Activated T-helper 17 cell treated with anti-CD3 and anti-CD28 coated beads, Interleukin-2, amount 50 U/mL, for 72 hours (primary cell): ENCODE measurements at regions not wholly inside any gene's neighbourhood (a gene's known extent, or its start where the extent isn't known, plus 50 kb on each side); places are given as distances from the start of the nearest gene placed in this dataset.
"Not testable (repeated sequence)": the region's sequence is repeated elsewhere in the genome, so short reads cannot be mapped to it uniquely, and the experiment has no call there.

Source experiments
- ATAC-seq: fragments of 150-1000 bp; cut with Tn5 transposase; replicated peaks from 2 replicates; pipeline ENCODE4 v1.10.0; 2021; ENCODE audit warnings: mild to moderate bottlenecking, moderate library complexity
- H3K27ac Mint-ChIP-seq: one replicate; pipeline ENCODE4 v1.8.0; 2022; ENCODE audit warnings: mixed read lengths
- H3K27me3 Mint-ChIP-seq: one replicate; pipeline ENCODE4 v1.8.0; 2022; ENCODE audit warnings: mixed read lengths
- H3K36me3 Mint-ChIP-seq: one replicate; pipeline ENCODE4 v1.8.0; 2022; ENCODE audit warnings: low read depth, mild to moderate bottlenecking, mixed read lengths
- H3K4me1 Mint-ChIP-seq: one replicate; pipeline ENCODE4 v1.8.0; 2022; ENCODE audit warnings: mixed read lengths
- H3K4me3 Mint-ChIP-seq: one replicate; pipeline ENCODE4 v1.8.0; 2022; ENCODE audit warnings: mild to moderate bottlenecking, mixed read lengths
- H3K9me3 Mint-ChIP-seq: one replicate; pipeline ENCODE4 v1.8.0; 2022; ENCODE audit warnings: mixed read lengths

DNA sequence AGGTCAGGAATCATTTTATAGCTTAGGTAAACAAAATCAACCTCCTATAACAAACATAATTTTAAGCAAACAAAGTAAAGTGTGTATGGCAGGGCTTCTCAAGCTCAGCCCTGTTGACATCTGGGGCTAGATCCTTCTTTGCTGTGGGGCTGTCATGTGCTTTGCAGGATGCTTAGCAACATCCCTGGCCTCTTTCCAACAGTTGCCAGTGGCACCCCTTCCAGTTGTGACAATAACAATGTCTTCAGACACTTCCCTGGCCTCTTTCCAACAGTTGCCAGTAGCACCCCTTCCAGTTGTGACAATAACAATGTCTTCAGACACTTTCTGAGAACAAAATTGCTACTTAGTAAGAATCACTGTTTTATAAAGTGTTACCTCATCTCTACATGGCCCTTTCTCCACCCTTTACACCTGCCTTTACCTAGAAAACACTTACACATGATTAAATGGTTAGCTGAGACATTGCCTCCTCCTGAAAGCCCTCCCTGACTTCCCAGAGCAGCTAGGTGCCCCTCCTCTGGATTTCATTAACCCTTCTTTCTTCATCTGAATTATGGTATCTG is 194.0 kb upstream of the LMCD1 start:
- no peaks in the 10 kb centered on the region for H3K36me3 Mint-ChIP-seq
- no peak overlapping the region for H3K27ac Mint-ChIP-seq
- no peaks in the 10 kb centered on the region for H3K4me1 Mint-ChIP-seq
- peaks cover 4% of the 10 kb centered on the region for H3K9me3 Mint-ChIP-seq
- no peak for ATAC-seq
- H3K4me3 Mint-ChIP-seq = no peak overlapping the region
- H3K27me3 Mint-ChIP-seq = peaks cover 4% of the 10 kb centered on the region

DNA sequence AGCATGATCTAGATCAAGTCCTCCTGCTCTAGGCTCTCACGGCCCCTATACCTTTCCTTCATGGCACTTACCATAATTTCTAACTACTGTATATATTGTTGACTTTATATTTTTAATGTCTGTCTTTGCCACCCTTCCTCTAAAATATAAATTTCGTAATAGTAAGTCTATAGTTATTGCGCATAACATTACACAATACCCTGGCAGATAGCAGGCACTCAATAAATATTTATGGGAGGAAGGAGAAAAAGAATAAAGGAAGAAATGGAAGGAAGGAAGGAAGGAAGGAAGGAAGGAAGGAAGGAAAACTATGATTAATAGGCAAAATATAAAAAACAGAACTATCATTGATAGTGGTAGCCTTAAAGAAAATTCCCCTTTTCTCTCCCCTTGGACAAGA is 190.3 kb upstream of the LMCD1 start:
- H3K36me3 Mint-ChIP-seq = no peaks in the 10 kb centered on the region
- peaks cover 4% of the 10 kb centered on the region for H3K27me3 Mint-ChIP-seq
- H3K27ac Mint-ChIP-seq = no peak overlapping the region
- H3K9me3 Mint-ChIP-seq = peaks cover 4% of the 10 kb centered on the region
- H3K4me1 Mint-ChIP-seq = no peaks in the 10 kb centered on the region
- ATAC-seq = no peak
- no peak overlapping the region for H3K4me3 Mint-ChIP-seq

DNA sequence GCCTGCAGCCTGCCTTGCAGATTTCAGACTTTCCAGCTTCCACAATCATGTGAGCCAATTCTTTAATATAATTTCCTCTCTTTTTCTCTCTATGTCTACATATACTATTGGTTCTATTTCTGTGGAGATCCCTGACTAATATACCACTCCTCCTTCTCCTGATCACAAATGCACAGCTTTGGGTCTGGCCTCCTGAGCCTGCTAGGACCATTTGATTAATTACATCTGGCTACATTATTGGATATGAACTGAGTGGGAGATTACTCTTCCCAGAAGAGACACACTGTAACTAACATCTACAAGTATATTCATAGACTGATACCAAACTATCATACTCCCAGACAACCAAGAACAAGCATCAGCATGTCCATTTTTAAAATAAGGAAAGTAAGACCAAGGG is 188.9 kb upstream of the LMCD1 start:
- Mint-ChIP-seq H3K36me3 (no peaks in the 10 kb centered on the region), H3K4me1 (no peaks in the 10 kb centered on the region), H3K4me3 (no peak overlapping the region), H3K27me3 (peaks cover 4% of the 10 kb centered on the region), H3K27ac (no peak overlapping the region), H3K9me3 (peaks cover 4% of the 10 kb centered on the region)
- ATAC-seq = no peak

DNA sequence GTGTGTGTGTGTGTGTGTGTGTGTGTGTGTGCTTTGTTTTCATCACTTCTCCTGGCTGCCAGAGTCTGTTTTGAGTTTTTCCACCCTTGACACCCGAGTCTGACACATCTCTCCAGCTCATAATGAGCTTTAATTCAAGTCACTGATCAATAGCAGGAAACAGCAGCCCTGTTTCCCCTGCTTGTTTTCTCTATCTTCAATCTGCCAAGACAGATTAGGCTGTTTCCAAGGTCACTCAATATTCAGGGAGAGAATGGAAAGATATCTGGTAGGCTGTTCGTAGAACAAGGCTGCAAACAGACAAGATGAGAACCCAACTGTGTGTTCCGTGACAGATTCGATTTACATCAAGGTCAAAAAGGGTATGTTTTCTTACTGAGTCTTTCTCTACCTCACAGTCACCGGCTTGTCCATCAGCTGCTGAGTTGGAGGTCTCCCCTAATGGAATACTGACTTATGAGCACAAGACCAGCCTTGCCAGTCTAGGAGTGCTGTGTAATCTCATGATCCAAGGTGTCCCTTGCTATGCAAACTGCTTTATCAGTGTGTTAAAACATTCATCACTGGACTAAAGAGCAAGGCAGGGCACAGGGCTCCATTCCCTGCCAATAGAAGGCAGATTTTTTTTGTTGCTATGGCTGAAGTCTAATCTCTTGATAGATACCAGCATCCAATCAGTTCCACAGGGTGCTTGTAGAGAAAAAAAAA is 187.9 kb upstream of the LMCD1 start:
- Mint-ChIP-seq H3K9me3 (no peaks in the 10 kb centered on the region), H3K27ac (no peak overlapping the region), H3K4me1 (no peaks in the 10 kb centered on the region), H3K4me3 (no peak overlapping the region), H3K27me3 (peaks cover 4% of the 10 kb centered on the region), H3K36me3 (no peaks in the 10 kb centered on the region)
- ATAC-seq = no peak

DNA sequence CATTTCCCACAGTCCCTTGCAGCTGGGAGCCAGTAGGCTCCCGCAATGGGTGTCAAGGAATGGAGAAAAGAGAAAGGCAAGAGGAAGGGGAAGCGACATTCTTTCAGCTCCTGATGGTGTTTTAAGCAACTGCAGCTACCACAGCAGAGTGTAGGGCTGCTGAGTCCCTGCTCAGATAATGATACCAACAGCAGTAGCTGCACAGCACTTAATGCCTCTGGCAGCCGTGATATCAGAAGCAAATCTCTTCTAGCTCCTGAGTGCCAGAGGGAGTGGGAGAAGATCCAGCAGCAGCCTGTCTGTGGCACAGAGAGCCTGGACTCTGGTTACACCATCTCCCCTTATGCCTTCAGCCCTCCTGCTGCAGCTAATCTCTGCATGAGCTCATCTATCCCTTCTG is 186.1 kb upstream of the LMCD1 start:
- not testable (repeated sequence) for H3K9me3 Mint-ChIP-seq, H3K4me1 Mint-ChIP-seq, H3K27me3 Mint-ChIP-seq, ATAC-seq, H3K4me3 Mint-ChIP-seq, H3K36me3 Mint-ChIP-seq, H3K27ac Mint-ChIP-seq

DNA sequence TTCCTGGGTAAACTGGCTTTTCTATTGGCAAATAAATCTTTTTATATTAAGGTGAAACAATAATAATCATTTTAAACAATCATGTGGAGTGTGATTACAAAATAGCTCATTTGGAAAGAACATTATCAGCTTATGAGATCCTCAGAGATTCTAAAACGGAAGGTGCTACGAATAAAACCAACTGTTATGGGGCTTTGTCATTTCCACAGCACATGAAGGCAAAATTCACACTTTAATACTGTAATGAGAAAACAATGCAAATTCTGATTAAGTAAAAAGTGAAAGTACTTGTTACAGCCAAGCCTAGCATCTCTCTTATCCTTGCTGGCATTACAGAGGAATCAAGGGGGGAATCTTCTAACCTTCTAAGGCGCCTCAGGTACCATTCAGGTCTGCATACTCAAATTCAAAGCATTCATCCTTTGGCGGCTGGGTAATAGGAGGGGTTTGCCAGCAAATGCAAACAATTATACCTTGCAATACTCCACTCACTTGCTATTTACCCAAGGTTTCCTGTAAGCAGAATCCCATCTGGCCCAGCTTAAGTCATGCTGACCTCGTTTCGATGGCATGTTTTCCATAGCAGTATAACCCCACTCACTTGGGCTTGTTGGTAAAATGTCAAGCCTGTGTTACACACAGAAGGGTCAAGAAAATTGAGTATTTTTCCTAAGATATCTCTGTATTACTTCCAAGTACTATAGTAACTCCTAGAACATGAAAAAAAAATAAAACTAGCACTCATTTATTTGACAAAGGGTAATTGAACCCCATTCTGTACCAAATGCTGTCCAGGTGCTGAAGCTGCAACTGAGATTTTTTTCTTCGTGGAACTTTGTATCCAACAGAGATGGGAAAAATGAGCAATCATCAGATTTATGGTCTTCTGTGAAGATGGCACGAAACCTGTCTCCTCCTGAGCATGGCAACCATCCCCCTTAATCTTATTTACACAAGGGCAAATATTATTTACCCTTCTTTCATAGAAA is 183.7 kb upstream of the LMCD1 start:
- H3K4me1 Mint-ChIP-seq = no peaks in the 10 kb centered on the region
- no peak overlapping the region for H3K4me3 Mint-ChIP-seq
- no peaks in the 10 kb centered on the region for H3K9me3 Mint-ChIP-seq
- H3K27me3 Mint-ChIP-seq = peaks cover 5% of the 10 kb centered on the region
- no peak for ATAC-seq
- H3K27ac Mint-ChIP-seq = no peak overlapping the region
- H3K36me3 Mint-ChIP-seq = no peaks in the 10 kb centered on the region

DNA sequence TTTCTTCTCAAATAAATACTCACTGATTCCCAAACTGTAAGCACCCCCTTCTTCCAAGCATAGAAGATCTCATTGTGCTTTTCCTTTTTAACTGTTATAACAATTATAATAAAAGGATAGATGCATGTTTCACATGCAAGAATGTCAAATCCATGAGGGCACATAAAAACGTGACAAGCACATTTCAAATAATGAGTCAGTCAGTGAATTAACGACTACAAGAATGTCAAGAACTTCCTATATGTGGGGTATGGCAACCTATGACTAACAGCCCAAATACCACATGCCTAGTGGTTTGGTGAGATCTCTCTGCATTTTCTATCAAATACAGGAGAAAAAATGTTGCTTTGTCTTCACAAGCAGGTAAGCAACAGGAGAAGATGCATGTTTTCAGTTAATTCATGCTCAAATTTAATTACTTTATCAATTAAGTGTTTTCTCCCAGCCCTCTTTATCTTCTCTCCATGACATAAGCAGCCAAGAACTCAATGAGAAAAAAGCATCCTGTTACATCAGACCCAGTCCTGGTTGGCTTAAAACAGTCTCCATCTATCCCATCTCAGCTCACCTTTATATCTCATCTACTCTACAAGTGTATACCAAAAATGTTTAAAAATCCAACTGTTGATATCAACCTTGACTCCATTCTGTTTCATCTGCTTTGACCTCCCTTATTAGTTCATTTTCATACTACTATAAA is 181.5 kb upstream of the LMCD1 start:
- Mint-ChIP-seq H3K27ac (no peak overlapping the region), H3K36me3 (no peaks in the 10 kb centered on the region), H3K4me1 (no peaks in the 10 kb centered on the region), H3K4me3 (no peak overlapping the region), H3K27me3 (peaks cover 5% of the 10 kb centered on the region), H3K9me3 (no peaks in the 10 kb centered on the region)
- peak; percentile 84 for ATAC-seq

DNA sequence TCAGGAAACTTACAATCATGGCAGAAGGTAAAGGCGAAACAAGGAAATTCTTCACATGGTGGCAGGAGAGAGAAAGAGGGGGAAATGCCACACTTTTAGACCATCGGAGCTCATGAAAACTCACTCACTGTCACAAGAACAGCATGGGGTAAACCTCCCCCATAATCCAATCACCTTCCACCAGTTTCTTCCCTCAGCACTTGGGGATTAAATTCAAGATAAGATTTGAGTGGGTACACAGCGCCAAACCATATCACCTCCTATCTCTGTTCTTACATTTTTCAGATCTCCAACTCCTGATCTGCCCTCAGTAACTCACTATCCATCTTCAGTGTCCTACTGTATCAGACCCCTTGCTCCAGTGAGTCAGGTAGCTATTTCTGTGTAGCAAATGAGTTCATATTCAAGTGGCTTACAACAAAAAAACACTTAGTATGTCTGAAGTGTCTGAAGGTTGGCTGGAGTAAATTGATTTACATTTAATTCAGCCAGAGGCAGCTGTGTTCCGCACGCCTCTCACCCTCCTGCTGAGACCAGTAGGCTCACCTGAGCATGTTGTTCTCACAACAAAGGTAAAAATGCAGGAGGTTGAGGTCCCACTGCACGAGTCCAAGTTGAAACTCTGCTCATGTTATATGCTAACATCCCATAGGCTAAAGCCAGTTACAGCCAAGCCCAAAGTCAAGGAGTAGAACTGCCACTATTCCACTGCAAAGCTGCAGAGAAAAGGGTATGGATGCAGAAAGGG is 180.7 kb upstream of the LMCD1 start:
- H3K4me1 Mint-ChIP-seq = no peaks in the 10 kb centered on the region
- peaks cover 5% of the 10 kb centered on the region for H3K27me3 Mint-ChIP-seq
- no peaks in the 10 kb centered on the region for H3K36me3 Mint-ChIP-seq
- H3K27ac Mint-ChIP-seq = no peak overlapping the region
- no peaks in the 10 kb centered on the region for H3K9me3 Mint-ChIP-seq
- H3K4me3 Mint-ChIP-seq = no peak overlapping the region
- no peak for ATAC-seq

DNA sequence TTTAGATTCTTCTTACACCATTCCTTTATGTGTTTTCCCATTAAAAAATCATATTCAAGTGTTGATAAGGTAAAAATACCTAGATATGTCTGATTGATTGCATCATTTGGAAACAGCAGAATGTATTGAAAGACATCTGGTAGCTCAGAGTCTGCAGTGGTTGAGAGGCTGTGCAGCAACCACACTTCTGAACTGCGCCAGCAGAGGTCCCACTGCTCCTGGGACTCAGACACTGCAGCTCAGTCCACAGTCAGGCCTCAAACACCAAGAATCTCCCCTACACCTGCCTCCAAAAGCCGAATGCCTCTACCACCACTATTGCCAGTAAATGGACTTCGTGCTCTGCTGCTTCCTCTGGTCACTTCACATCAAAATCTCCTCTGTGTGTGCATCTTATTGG is 176.9 kb upstream of the LMCD1 start:
- Mint-ChIP-seq H3K9me3 (no peaks in the 10 kb centered on the region), H3K27me3 (peaks cover 5% of the 10 kb centered on the region), H3K4me3 (no peak overlapping the region), H3K4me1 (peaks cover 13% of the 10 kb centered on the region), H3K27ac (no peak overlapping the region), H3K36me3 (no peaks in the 10 kb centered on the region)
- ATAC-seq = peak; percentile 80

DNA sequence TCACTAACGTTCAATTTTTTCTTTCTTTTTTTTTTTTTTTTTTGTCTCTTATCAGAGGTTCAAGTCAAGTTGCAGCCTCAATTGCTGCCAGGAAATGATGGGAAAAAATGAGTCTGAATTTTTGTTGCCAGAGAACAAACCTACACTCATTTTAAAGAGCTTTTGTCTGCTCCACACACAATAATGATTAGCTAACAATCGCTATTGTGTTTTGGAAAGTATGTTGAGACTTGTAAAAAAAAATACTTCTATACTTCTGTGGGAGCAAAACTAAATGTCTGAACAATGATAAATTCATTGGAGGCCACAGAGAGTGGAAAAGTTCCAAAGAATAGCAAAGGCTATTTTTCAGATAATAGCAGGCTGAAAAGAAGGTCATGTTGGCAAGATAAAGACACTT is 176.3 kb upstream of the LMCD1 start:
- H3K36me3 Mint-ChIP-seq = no peaks in the 10 kb centered on the region
- H3K9me3 Mint-ChIP-seq = no peaks in the 10 kb centered on the region
- no peak overlapping the region for H3K27ac Mint-ChIP-seq
- H3K4me1 Mint-ChIP-seq = peaks cover 15% of the 10 kb centered on the region
- no peak overlapping the region for H3K4me3 Mint-ChIP-seq
- H3K27me3 Mint-ChIP-seq = peaks cover 5% of the 10 kb centered on the region
- no peak for ATAC-seq

DNA sequence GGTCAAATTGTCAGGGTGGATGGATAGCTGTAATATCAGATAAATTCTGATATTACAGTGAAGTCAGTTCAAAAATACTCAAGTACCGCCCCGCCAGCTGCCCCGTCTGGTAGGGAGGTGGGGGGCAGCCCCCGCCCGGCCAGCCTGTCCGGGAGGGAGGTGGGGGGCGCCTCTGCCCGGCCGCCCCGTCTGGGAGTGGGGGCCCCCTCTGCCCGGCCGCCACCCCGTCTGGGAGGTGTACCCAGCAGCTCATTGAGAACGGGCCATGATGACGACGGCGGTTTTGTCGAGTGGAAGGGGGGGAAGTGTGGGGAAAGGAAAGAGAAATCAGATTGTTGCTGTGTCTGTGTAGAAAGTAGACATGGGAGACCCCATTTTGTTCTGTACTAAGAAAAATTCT is 175.8 kb upstream of the LMCD1 start:
- not testable (repeated sequence) for H3K4me3 Mint-ChIP-seq, H3K9me3 Mint-ChIP-seq

DNA sequence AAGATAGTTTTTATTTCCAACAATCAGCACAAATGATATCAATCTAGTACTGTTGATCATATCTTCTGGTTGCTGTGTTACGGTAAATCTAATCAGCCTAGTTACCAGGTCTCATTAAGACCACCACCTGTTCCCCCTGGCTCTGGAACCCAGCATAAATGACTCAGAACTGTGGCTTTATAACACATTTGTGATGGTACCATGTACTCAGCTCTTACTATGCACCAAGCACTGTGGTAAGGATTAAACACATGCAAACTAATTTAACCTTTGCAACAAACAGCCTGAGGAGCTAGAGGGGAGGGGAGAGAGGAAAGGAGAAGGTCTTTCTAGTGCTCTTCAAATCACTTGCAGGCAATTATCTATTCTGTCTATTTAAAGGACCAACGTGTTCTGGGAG is 173.9 kb upstream of the LMCD1 start:
- no peaks in the 10 kb centered on the region for H3K9me3 Mint-ChIP-seq
- H3K4me1 Mint-ChIP-seq = peaks cover 15% of the 10 kb centered on the region
- no peaks in the 10 kb centered on the region for H3K36me3 Mint-ChIP-seq
- H3K27me3 Mint-ChIP-seq = no peaks in the 10 kb centered on the region
- no peak for ATAC-seq
- no peak overlapping the region for H3K27ac Mint-ChIP-seq
- no peak overlapping the region for H3K4me3 Mint-ChIP-seq

More for the DNA sequence above, 175.8 kb upstream of the LMCD1 start:
- not testable (repeated sequence) for H3K27ac Mint-ChIP-seq, ATAC-seq, H3K36me3 Mint-ChIP-seq, H3K27me3 Mint-ChIP-seq
- peaks cover 15% of the 10 kb centered on the region for H3K4me1 Mint-ChIP-seq

DNA sequence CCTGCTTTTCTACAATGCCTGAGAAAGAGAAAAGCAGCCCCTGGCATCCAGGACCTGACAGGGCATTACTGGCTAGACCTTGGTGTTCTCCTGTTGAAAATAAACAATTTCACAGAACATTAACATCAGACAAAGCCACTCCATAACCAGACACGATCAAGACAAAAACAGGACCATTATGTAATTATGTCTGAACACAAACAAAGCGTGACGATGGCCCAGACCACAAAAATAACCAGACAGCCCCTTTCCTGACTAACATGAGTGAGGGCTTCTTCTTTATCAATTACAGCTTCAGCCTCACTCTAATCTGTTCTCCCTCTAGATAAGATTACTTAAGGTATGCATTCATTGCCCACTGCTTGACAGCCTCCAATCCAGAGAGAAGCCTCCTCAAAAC is 172.7 kb upstream of the LMCD1 start:
- H3K4me1 Mint-ChIP-seq = peaks cover 15% of the 10 kb centered on the region
- peak overlapping the region; percentile 20 for H3K27ac Mint-ChIP-seq
- no peaks in the 10 kb centered on the region for H3K27me3 Mint-ChIP-seq
- no peak for ATAC-seq
- H3K4me3 Mint-ChIP-seq = no peak overlapping the region
- no peaks in the 10 kb centered on the region for H3K9me3 Mint-ChIP-seq
- no peaks in the 10 kb centered on the region for H3K36me3 Mint-ChIP-seq

DNA sequence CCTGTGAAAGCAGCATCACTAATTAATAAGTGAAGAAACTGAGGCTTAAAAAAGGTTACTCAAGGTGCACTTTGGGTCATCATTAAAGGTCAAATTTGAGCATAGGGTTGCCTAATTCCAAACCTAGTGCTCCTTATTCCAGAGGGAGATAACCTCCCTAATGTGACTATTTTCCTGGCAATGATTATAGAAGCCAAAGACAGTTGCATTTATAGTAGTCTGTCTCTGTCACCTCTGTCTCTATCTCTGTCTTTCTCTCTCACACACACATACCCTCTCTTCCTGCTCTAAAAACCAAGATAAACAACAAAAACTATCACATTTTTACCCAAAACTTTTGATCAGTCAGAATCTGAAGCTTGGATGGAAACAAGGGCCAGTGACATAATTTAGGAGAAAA is 172.0 kb upstream of the LMCD1 start:
- no peaks in the 10 kb centered on the region for H3K27me3 Mint-ChIP-seq
- no peak overlapping the region for H3K4me3 Mint-ChIP-seq
- no peaks in the 10 kb centered on the region for H3K36me3 Mint-ChIP-seq
- H3K9me3 Mint-ChIP-seq = no peaks in the 10 kb centered on the region
- peak overlapping the region; percentile 20 for H3K27ac Mint-ChIP-seq
- peaks cover 15% of the 10 kb centered on the region for H3K4me1 Mint-ChIP-seq
- no peak for ATAC-seq
